Glomerular visceral epithelial cell (primary cell): ENCODE measurements at regions not wholly inside any gene's neighbourhood (a gene's known extent, or its start where the extent isn't known, plus 50 kb on each side); places are given as distances from the start of the nearest gene placed in this dataset.

Experiments used
- DNase-seq: peaks from one replicate; pipeline ENCODE4 v3.0.0-alpha.2; 2016; ENCODE audit errors: extremely low spot score

DNA sequence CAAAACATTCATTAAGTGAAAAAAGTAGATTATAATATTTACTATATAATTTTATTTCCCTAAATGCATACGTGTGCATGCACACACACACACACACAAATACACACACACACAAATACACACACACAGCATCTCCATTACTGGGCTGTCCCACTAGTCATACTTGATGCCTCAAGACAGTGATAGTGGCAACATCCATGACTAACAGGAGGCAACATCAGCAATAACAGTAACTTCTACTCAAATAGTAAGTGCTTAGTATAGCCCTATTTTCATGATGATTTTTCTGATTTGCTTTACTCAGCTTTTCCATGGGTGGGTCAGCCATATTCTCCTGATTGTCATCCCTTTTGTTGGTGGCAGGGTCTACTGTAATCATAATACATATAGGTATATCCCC is 325.9 kb upstream of the TEX13C start:
- no peak for DNase-seq

DNA sequence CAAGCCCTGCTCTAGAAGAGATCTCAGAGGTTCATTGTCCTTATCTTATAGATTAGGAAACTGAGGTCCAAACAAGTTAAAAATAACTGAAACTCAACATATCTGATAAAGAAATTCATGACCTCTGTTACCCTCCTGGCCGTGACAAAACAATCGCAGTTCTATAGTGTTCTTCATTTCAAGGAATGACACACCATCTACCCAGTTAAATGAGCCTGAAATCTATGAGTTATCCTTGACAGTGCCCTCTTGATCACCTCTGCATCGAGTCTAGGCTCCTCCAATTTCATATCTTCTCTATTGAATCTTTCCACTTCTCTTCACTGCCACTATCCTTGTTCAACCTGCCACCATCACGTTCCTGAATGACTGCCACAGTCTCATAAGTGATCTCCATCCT is 325.3 kb upstream of the TEX13C start:
- DNase-seq, result no peak

DNA sequence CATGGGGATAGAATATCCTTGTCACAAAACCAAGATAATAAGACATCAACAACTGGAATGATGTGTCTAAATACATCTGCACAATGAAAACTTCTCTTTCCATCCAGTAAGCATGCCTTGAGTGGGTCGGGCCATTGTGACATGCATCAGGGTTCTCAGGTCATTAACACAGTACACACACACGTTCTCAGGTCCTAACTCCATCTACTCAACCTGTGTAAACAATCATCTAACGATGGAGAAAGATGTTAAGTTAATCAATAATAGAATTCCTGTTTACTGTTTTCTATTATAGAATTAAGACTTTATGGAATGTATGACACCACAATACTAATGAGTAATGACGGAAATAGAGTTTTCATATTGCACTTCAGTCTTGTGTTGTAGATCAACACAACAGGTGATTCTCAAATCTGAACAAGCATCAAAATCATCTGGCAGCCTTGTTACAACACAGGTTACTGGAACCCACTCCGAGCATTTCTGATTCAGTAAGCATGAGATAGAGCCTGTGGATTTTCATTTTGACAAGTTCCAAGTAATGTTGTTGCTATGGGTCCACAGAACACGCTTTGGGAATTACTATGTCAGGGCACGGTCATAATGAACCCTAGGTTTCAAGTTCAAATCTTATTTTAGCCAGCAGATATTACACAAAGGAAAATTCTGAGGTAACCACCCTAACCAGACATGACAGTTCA is 315.8 kb upstream of the TEX13C start:
- DNase-seq, result no peak

DNA sequence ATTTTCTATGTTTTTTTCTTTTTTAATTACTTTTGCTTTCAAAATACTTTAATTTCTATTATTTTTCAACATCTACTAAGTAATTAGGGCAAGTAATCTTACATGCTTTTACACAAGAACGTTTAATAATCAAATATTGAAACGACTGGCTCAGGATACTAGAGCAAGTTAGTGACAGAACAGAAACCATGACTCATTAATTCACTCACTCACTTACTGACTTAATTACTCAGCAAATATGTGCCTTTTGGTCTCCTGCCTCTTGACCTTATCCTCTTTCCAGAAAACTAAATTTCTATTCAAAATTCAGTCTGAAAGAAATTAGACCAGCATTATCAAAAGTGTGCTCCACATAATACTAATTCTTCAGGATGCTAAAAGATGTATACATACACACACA is 314.9 kb upstream of the TEX13C start:
- DNase-seq, result no peak

DNA sequence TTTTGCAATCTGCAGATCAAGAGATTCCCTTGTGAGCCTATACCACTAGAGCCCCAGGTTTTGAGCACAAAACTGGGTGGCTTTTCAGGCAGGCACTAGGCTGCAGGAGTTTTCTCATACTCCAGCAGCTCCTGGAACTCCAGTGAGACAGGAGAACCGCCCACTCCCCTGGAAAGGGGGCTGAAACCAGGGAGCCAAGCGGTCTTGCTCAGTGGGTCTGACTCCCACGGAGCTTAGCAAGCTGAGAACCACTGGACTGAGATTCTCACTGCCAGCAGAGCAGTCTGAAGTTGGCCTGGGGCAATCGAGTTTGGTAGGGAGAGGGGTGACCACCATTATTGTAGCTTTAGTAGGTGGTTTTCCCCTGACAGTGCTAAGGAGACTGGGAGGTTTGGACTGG is 313.8 kb upstream of the TEX13C start:
- no peak for DNase-seq

DNA sequence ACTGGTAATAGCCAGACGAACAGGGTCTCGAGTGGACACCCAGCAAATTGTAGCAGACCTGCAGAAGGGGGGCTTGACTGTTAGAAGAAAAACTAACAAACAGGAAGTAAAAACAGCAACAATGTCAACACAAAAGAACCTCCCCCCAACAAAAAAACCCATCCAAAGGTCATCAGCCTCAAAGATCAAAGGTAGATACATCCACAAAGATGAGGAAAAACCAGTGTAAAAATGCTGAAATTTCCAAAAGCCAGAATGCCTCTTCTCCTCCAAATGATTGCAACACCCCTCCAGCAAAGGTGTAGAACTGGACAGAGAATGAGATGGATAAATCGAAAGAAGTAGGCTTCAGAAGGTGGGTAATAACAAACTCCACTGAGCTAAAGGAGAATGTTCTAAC is 313.0 kb upstream of the TEX13C start:
- no peak for DNase-seq

DNA sequence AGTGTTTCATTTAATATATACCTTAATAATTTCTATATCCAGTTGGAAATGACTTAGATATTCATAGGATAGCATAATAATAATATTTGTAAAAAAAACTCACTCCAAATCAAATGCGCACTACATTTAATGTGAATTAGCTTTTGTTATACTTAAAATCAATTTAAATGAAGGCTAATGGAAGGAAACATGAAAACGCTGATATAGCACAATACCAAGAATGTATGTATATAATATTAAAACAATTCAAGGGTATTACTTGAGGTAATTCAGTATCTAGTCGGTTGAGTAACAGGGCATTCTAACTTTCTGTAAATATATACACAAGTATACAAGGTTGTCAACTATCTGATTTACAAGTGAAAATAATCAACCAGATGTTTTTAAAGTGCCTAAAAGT is 307.1 kb upstream of the TEX13C start:
- no peak for DNase-seq

DNA sequence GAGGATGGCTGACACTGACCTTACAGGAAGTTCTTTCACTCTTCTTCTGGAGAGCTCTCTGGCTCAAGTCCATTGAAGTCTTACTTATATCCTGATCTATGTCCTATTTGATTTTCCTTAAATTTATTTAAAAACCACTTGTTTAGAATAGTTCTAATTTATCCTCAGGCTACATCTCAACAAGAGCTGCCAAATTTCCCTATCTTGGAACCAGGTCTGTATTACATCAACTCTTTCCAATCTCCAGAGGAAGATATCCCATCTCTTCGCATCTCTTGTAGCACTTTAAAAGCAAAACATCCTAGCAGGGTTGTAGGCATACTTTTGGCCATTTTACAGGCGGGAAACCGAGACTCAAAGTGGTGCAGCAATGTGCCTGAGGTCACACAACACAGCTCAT is 290.5 kb upstream of the TEX13C start:
- no peak for DNase-seq
